ENCODE measurements at regions not wholly inside any gene's neighbourhood (a gene's known extent, or its start where the extent isn't known, plus 50 kb on each side); places are given as distances from the start of the nearest gene placed in this dataset.

- Mint-ChIP-seq H3K9me3 (ENCODE audit: low read depth) (no peaks in the 10 kb centered on the region), H3K36me3 (ENCODE audit: insufficient read depth) (no peaks in the 10 kb centered on the region), H3K27me3 (peaks cover 6% of the 10 kb centered on the region), H3K27ac (no peak overlapping the region), H3K4me1 (ENCODE audit: low read depth) (no peaks in the 10 kb centered on the region), H3K4me3 (ENCODE audit: low read depth) (no peak overlapping the region)
- no peak for DNase-seq (ENCODE audit: low spot score, unreplicated experiment)
- no peak for TF ChIP-seq CTCF (IDR thresholded peaks at IDR 0.05; ENCODE audit: unreplicated experiment)
Observed at GRCh38 chr2:175834477-175834876, 167.6 kb downstream of the LNPK start.

- Mint-ChIP-seq H3K4me3 (ENCODE audit: low read depth) (no peak overlapping the region), H3K27me3 (peaks cover 11% of the 10 kb centered on the region), H3K9me3 (ENCODE audit: low read depth) (no peaks in the 10 kb centered on the region), H3K36me3 (ENCODE audit: insufficient read depth) (no peaks in the 10 kb centered on the region), H3K4me1 (ENCODE audit: low read depth) (peaks cover 3% of the 10 kb centered on the region), H3K27ac (no peak overlapping the region)
- TF ChIP-seq CTCF (IDR thresholded peaks at IDR 0.05; ENCODE audit: unreplicated experiment) = no peak
- no peak for DNase-seq (ENCODE audit: low spot score, unreplicated experiment)
Observed at GRCh38 chr2:175832866-175833265, 169.2 kb downstream of the LNPK start.

GRCh38 chr2:175829741-175830140, 172.3 kb downstream of the LNPK start:
- Mint-ChIP-seq H3K27me3 (peaks cover 11% of the 10 kb centered on the region), H3K4me1 (ENCODE audit: low read depth) (peaks cover 3% of the 10 kb centered on the region), H3K36me3 (ENCODE audit: insufficient read depth) (no peaks in the 10 kb centered on the region), H3K4me3 (ENCODE audit: low read depth) (no peak overlapping the region), H3K9me3 (ENCODE audit: low read depth) (no peaks in the 10 kb centered on the region), H3K27ac (no peak overlapping the region)
- DNase-seq (ENCODE audit: low spot score, unreplicated experiment) = no peak
- no peak for TF ChIP-seq CTCF (IDR thresholded peaks at IDR 0.05; ENCODE audit: unreplicated experiment)

- H3K36me3 Mint-ChIP-seq (ENCODE audit: insufficient read depth) = no peaks in the 10 kb centered on the region
- DNase-seq (ENCODE audit: low spot score, unreplicated experiment) = no peak
- no peak overlapping the region for H3K4me3 Mint-ChIP-seq (ENCODE audit: low read depth)
- TF ChIP-seq CTCF (IDR thresholded peaks at IDR 0.05; ENCODE audit: unreplicated experiment) = no peak
- H3K27ac Mint-ChIP-seq = no peak overlapping the region
- no peaks in the 10 kb centered on the region for H3K9me3 Mint-ChIP-seq (ENCODE audit: low read depth)
- H3K27me3 Mint-ChIP-seq = peaks cover 9% of the 10 kb centered on the region
- H3K4me1 Mint-ChIP-seq (ENCODE audit: low read depth) = peaks cover 3% of the 10 kb centered on the region
Observed at GRCh38 chr2:175827856-175828255, 174.2 kb downstream of the LNPK start.

GRCh38 chr2:175824243-175824642, 177.8 kb downstream of the LNPK start:
- no peak for DNase-seq (ENCODE audit: low spot score, unreplicated experiment)
- Mint-ChIP-seq H3K36me3 (ENCODE audit: insufficient read depth) (no peaks in the 10 kb centered on the region), H3K27me3 (peaks cover 13% of the 10 kb centered on the region), H3K27ac (no peak overlapping the region), H3K4me1 (ENCODE audit: low read depth) (peaks cover 3% of the 10 kb centered on the region), H3K9me3 (ENCODE audit: low read depth) (no peaks in the 10 kb centered on the region), H3K4me3 (ENCODE audit: low read depth) (no peak overlapping the region)
- no peak for TF ChIP-seq CTCF (IDR thresholded peaks at IDR 0.05; ENCODE audit: unreplicated experiment)

All from progenitor cell of endocrine pancreas (in vitro differentiated cells).